GM10248 (cell line): ENCODE measurements at regions not wholly inside any gene's neighbourhood (a gene's known extent, or its start where the extent isn't known, plus 50 kb on each side); places are given as distances from the start of the nearest gene placed in this dataset.
"Not testable (repeated sequence)": the region's sequence is repeated elsewhere in the genome, so short reads cannot be mapped to it uniquely, and the experiment has no call there.

Source experiments
- CTCF ChIA-PET: fragments of 300-600 bp; sonication (Branson Sonifier 250); formaldehyde crosslinking; extraction: SDS; loops from one replicate; lab custom pipeline; 2021; ENCODE audit warnings: antibody characterized with exemption; lab: Yijun Ruan, JAX
- POLR2A ChIA-PET: fragments of 350-650 bp; sonication (Branson Sonifier 250); formaldehyde crosslinking; extraction: SDS; loops from one replicate; lab custom pipeline; 2020; ENCODE audit warnings: antibody characterized with exemption; lab: Yijun Ruan, JAX
- DNase-seq: peaks from one replicate; pipeline ENCODE4 v3.0.0; 2012; ENCODE audit errors: extremely low spot score
- TF ChIP-seq, protein P1 (sequence below): IDR thresholded peaks from 2 replicates; pipeline ENCODE4 v1.5.1; 2012; ENCODE audit warnings: mild to moderate bottlenecking, low read depth; ENCODE audit errors: extremely low read depth, missing control alignments, control extremely low read depth

DNA sequence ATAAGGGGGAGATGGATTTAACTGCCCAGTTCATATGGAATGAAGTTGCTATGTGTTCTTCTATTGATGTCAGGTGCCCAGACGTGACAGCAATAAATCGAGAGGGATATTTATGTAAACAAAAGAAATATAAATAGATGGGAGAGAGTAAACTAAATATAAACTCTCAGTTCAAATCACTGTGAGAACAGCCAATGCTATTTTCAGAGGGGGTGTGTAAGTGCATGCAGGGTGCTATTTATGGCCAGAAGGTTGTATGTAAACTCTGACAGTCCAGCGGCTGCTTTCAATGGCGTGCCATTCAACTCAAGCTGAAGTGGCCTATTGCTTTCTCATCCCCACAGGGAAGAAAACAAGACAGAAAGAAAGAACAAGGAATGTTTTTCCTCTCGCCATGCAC, 127.2 kb downstream of the KCNA5 start:
- no peak for DNase-seq
- TF ChIP-seq, protein P1, sequence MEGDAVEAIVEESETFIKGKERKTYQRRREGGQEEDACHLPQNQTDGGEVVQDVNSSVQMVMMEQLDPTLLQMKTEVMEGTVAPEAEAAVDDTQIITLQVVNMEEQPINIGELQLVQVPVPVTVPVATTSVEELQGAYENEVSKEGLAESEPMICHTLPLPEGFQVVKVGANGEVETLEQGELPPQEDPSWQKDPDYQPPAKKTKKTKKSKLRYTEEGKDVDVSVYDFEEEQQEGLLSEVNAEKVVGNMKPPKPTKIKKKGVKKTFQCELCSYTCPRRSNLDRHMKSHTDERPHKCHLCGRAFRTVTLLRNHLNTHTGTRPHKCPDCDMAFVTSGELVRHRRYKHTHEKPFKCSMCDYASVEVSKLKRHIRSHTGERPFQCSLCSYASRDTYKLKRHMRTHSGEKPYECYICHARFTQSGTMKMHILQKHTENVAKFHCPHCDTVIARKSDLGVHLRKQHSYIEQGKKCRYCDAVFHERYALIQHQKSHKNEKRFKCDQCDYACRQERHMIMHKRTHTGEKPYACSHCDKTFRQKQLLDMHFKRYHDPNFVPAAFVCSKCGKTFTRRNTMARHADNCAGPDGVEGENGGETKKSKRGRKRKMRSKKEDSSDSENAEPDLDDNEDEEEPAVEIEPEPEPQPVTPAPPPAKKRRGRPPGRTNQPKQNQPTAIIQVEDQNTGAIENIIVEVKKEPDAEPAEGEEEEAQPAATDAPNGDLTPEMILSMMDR = no peak
- CTCF ChIA-PET = interaction anchor here (1.4 kb wide), 2 partner anchors 9 to 149 kb away, joined by 4 to 5 read pairs; no protein-coding TSS in a partner anchor
- POLR2A ChIA-PET = no interaction called here

DNA sequence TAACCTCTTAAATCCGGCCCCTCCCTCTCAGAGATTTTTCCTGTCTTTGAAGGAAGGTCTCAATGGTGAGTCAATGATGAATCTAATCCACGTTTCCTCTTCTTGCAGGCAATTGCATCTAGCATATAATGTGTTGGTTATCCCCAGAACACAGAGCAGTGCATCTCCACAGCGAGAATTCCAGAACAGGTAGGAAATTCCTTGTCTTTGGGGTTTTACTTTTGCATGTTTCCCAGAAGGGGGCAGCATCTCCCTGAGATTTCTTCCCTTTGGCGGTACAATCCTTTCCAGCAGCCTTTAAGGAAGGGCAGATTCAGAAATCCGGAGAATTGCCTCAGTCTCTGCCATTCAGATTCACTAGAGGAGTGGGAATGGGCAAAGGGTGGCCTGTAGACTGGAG, 128.0 kb downstream of the KCNA5 start:
- CTCF ChIA-PET = interaction anchor here (1.4 kb wide), 2 partner anchors 8 to 150 kb away, joined by 4 to 5 read pairs; no protein-coding TSS in a partner anchor
- DNase-seq = no peak
- POLR2A ChIA-PET = no interaction called here
- TF ChIP-seq, protein P1 = peak; percentile 31

DNA sequence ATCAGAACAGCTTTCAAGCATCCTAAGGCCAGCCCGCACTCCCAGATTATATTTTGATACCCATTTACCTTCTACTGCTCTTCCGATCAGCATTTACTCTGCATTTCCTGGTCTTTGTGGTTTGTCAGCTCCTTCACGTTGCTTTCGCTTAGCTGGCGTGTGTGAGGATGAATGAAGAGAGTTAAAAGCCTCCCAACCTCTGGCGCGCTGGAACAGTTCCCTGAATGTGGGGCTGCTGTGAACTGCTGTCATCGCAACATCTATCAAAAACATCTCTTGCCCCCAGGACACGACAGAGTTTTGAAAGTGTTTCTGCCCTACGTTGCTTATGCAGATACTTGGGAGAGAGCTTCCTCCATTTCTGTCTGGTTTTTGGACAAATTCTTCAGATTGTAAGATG, 129.2 kb downstream of the KCNA5 start:
- no peak for DNase-seq
- TF ChIP-seq, protein P1 = no peak
- POLR2A ChIA-PET = no interaction called here
- CTCF ChIA-PET = no interaction called here

DNA sequence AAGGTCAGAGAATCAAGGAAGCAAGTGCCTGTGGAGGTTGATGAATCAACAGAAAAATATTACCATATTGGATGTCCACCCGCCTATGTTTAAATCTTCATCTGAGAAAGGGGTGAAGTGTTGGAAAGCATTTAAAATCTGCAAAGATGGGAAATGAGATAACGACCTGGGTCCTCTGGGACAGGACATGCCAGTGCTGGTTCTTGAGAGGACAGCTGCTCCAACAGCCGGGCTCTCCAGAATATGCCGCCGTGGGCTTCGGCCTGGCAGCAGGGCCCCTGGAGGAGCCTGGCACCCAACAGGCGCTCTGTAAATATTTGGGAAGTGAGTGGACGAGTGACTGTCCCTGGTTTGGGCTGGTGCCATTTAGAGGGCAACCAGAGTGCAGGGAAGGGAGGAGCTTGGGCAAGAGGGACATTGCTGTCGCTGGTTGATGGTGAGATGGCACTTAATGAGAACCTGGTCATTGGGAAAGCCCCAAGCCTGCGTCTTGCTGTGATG, 129.9 kb downstream of the KCNA5 start:
- ChIA-PET CTCF (interaction anchor here (1.2 to 1.3 kb wide), 2 partner anchors 11 to 26 kb away, joined by 3 to 5 read pairs; no protein-coding TSS in a partner anchor), POLR2A (no interaction called here)
- no peak for DNase-seq
- TF ChIP-seq, protein P1 = no peak

DNA sequence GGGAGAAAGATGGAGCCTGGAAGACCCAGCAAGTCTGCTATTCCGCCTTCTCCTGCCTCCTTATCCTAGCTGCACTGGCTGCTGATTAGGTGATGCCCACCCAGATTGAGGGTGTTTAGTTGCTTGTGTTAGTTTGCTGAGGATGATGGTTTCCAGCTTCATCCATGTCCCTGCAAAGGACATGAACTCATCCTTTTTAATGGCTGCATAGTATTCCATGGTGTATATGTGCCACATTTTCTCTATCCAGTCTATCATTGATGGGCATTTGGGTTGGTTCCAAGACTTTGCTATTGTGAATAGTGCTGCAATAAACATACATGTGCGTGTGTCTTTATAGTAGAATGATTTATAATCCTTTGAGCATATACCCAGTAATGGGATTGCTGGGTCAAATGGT, 131.7 kb downstream of the KCNA5 start:
- POLR2A ChIA-PET, DNase-seq: not testable (repeated sequence)
- CTCF ChIA-PET = interaction anchor here (1.2 kb wide), 1 partner anchor 17 kb away, joined by 4 read pairs; no protein-coding TSS in a partner anchor

DNA sequence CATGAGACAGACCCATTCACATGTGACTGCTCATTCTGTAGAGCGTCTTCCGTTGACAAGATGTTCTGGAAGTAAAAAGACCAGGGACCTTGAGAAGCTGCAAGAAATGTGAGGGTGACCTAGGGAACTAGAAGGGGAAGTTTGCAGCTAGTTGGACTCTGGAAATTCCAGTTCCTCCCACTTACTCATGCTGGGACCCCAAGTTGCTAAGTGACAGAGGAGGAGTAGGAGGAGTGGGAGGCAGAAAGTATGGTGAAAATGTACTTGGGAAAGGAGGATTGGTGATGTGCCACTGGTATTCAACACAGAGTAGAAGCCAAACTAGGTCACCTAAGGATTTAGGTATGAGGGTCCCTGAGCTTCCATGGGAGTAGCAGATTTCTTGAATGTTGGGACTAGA, 132.4 kb downstream of the KCNA5 start:
- POLR2A ChIA-PET = no interaction called here
- CTCF ChIA-PET = no interaction called here
- TF ChIP-seq, protein P1 = no peak
- no peak for DNase-seq

DNA sequence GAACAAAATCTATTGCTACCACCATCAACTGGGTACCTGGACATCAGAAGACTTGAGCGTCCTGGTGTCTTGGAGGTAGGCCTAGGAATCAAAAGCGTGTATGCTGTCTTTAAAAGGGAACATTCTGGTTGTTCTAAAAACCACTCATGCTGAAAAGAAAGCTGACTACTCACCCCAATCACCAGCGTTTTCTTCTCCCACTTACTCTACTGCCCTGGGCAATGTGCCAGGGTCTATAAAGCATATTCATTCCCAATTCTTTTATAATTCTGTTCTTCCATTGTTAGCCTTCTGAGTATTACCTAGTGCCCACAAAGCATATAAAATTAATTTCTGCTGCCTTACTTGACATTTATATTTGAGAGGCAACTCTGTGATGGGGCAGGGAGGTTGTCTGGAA, 133.4 kb downstream of the KCNA5 start:
- TF ChIP-seq, protein P1 = no peak
- DNase-seq = no peak
- CTCF ChIA-PET = interaction anchor here (0.9 kb wide), 1 partner anchor 8 kb away, joined by 3 read pairs; no protein-coding TSS in a partner anchor
- POLR2A ChIA-PET = no interaction called here
